Mucosa of descending colon (tissue), 3 donors: ENCODE measurements at regions not wholly inside any gene's neighbourhood (a gene's known extent, or its start where the extent isn't known, plus 50 kb on each side); places are given as distances from the start of the nearest gene placed in this dataset.
A peak's percentile ranks its signal among the peaks of the same experiment; 100 is the strongest.

ENCODE experiments used
- ATAC-seq: fragments of 200-7000 bp; cut with Tn5 transposase; one replicate; pipeline ENCODE4 v1.9.1; 2020; ENCODE audit warnings: mild to moderate bottlenecking, moderate library complexity
- DNase-seq, 3 donors: peaks; one replicate each; pipeline ENCODE4 v3.0.0-alpha.2; 2020
- H3K36me3 ChIP-seq: fragments of 200-600 bp; one replicate; pipeline ENCODE4 v1.8.0; 2021; ENCODE audit warnings: low read depth, mild to moderate bottlenecking
- H3K4me1 ChIP-seq: fragments of 200-600 bp; one replicate; pipeline ENCODE4 v1.8.0; 2021; ENCODE audit warnings: low read depth, mild to moderate bottlenecking
- H3K4me3 ChIP-seq: fragments of 200-600 bp; one replicate; pipeline ENCODE4 v1.8.0; 2021; ENCODE audit warnings: mild to moderate bottlenecking
- H3K9me3 ChIP-seq: fragments of 200-600 bp; one replicate; pipeline ENCODE4 v1.8.0; 2021; ENCODE audit warnings: mild to moderate bottlenecking
- intact Hi-C, 2 donors: fragments of 100-400 bp; cut with DNase I in 1 of 2; cut with micrococcal nuclease in 1 of 2; formaldehyde crosslinking; loops; one replicate each; pipeline versions ENCODE4 v1.11.0 to v1.11.1; 2022; cut with DNase I, micrococcal nuclease
- TF ChIP-seq, protein P1 (sequence below): fragments of 200-600 bp; IDR thresholded peaks from one replicate; pipeline ENCODE4 v1.8.0; 2022; ENCODE audit warnings: antibody characterized with exemption, mild to moderate bottlenecking
- donor health status: DM: no; HTN: no; CAD: no; lungs with moderate emphysema.
- donor health status: DM: no; HTN: no; CAD: no.
- donor health status: DM: no; HTN: yes; CAD: no.

DNA sequence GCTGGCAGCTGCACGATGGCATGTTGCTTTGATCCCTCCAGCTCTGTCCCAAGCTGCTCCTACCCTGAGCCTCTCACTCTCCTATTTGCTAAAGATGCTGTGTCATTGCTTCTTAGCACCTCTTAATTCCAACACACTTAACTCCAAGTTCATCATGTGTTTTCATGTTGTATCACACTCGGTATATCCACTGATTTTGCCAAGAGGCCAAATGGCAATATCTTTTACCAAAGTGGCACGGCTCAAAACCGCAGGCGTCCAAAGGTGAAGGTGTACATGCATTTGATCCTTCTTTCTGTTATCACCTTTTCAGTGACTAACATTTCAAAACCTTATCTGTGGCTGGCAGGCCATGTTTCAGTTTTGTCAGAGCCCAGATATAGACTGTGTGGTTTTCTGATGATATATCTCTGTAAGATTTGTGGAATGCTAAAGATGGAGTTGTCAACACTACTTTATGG lies 217.0 kb downstream of the TBX18 start:
- ATAC-seq (no peak), DNase-seq (no peak)
- Histone ChIP-seq H3K4me3 (no peak overlapping the region), H3K36me3 (no peaks in the 10 kb centered on the region), H3K9me3 (no peaks in the 10 kb centered on the region), H3K4me1 (no peaks in the 10 kb centered on the region)
- intact Hi-C loops, result no loop called here
- TF ChIP-seq, protein P1, sequence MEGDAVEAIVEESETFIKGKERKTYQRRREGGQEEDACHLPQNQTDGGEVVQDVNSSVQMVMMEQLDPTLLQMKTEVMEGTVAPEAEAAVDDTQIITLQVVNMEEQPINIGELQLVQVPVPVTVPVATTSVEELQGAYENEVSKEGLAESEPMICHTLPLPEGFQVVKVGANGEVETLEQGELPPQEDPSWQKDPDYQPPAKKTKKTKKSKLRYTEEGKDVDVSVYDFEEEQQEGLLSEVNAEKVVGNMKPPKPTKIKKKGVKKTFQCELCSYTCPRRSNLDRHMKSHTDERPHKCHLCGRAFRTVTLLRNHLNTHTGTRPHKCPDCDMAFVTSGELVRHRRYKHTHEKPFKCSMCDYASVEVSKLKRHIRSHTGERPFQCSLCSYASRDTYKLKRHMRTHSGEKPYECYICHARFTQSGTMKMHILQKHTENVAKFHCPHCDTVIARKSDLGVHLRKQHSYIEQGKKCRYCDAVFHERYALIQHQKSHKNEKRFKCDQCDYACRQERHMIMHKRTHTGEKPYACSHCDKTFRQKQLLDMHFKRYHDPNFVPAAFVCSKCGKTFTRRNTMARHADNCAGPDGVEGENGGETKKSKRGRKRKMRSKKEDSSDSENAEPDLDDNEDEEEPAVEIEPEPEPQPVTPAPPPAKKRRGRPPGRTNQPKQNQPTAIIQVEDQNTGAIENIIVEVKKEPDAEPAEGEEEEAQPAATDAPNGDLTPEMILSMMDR, result no peak

DNA sequence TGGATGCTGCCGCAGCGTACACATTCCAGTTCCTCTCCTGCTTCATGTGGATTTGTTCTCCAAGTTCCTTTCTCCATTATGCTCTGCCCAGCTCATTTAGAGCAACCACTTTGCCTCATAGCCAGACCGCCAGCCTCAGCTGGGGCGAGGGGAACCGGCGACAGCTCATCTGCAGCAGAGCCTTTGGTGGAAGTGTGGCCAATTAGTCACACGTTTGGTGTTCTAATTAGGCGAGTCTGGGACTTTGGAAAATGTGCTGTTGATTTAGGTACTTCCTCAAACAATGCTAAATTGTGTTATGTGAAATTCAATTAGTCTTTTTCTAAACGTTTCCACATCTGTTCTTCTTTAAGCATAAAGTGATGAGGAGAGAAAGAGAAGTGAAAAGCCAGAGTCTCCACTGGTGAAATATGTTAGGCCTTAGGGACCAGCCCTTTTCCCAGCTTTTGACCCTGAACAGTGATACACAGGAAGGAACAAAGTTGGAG lies 217.9 kb downstream of the TBX18 start:
- peaks cover under 1% of the 10 kb centered on the region for H3K9me3 ChIP-seq
- ATAC-seq (no peak), DNase-seq (peak in 1 of 3 donors; percentile 31)
- TF ChIP-seq, protein P1, result no peak
- H3K4me1 ChIP-seq, result no peaks in the 10 kb centered on the region
- no peaks in the 10 kb centered on the region for H3K36me3 ChIP-seq
- no peak overlapping the region for H3K4me3 ChIP-seq
- intact Hi-C loops, result no loop called here

DNA sequence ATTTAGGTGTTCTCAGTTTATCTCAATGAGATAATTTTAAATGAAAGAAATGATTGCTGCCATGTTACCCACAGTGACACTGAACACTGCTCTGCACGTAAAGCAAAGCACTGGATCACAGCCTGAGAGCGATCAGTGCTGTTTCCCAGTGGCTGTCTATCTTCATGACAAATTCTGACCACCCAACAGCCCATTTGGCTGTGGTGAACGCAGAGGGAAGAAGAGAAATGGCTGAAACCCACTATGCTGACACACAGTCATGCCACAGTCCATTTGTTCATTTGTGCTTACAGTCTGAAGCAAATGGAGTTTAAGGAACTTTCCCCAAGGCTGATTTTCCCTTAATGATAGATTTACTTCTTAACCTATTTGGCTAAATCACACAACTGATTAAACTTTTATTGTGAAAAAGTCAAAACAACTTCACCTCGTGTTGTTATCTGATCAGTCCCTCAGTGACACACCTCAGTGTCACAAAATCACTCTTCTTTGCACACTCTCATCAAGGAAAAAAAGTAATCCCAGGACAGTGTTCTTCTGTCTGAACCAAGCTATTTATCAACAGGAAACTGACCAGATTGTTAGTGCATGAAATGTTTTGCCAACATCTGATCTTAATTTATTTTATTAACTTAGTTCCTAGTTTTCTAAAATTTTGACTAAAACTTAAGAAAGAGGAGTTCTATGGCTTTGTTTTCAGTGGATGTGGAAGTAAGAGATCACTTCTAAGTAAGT lies 225.1 kb downstream of the TBX18 start:
- Histone ChIP-seq H3K4me3 (no peak overlapping the region), H3K4me1 (no peaks in the 10 kb centered on the region), H3K9me3 (peaks cover 8% of the 10 kb centered on the region), H3K36me3 (no peaks in the 10 kb centered on the region)
- no peak for DNase-seq
- TF ChIP-seq, protein P1, result no peak
- intact Hi-C loops, result no loop called here
- ATAC-seq, result no peak

DNA sequence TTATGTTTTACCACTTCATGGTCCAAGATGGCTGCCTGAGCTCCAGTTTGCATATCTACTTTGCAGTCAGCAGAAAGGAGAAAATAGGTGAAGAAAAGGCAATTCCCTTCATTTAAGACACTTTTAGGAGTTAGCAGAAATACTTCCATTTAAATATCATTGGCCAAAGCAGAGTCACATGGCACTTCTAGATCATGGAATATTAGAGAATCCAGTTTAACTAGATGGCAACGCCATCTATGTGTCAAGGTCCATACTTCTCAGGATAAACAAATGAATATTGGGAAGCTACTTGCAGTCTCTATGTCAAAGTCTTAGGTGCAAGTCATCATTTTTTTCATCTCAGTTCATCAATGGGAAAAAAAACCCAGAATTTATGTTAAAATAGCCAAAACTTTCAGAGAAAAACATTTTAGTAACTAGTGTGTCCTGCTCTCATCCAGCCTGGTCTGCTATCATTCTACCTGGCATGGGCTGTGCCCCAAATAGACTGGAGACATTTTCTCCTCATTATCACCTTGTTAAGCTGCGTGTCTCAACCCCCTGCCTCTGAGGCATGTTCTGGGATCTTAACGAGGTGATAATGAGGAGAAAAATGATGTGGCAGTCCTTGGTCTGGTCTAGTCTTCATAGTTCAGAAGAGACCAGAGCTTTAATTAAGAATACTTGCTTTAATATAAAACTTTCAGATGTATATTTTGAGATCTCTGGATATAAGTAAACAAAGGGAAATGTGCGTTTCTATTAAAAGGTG lies 227.3 kb downstream of the TBX18 start:
- Histone ChIP-seq H3K4me1 (no peaks in the 10 kb centered on the region), H3K4me3 (no peak overlapping the region), H3K9me3 (peaks cover 8% of the 10 kb centered on the region), H3K36me3 (no peaks in the 10 kb centered on the region)
- TF ChIP-seq, protein P1, result no peak
- DNase-seq (no peak), ATAC-seq (no peak)
- intact Hi-C loops, result no loop called here

DNA sequence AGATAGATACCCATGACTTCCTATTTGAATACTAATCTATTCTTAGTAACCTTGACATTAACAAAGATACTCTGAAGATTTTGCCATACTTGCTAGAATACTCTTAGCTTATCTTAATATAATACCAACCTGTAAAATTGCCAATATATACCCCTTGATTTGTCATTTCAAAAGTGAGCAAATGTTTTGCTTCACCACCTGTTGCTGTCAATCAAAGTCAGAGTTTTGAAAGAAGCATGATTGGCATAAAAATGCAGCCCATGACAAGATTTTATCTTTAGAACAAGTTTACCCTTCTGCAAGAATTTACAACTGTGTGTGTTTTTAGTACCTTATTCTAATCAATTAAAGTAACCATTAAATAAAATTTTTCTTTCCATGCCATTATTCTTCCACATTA lies 236.2 kb downstream of the TBX18 start:
- no peak for ATAC-seq
- TF ChIP-seq, protein P1, result no peak
- no peaks in the 10 kb centered on the region for H3K9me3 ChIP-seq
- intact Hi-C loops, result no loop called here
- no peak overlapping the region for H3K4me3 ChIP-seq
- no peak for DNase-seq
- H3K36me3 ChIP-seq, result no peaks in the 10 kb centered on the region
- H3K4me1 ChIP-seq, result no peaks in the 10 kb centered on the region
